ENCODE measurements at regions not wholly inside any gene's neighbourhood (a gene's known extent, or its start where the extent isn't known, plus 50 kb on each side); places are given as distances from the start of the nearest gene placed in this dataset.
"Not testable (repeated sequence)": the region's sequence is repeated elsewhere in the genome, so short reads cannot be mapped to it uniquely, and the experiment has no call there.

- DNase-seq (ENCODE audit: low spot score), result no peak
Observed at GRCh38 chr6:153984811-153985210, 54.2 kb upstream of the OPRM1 start.

- DNase-seq (ENCODE audit: low spot score), result no peak
Observed at GRCh38 chr6:153980171-153980570, 58.9 kb upstream of the OPRM1 start.

- not testable (repeated sequence) for DNase-seq (ENCODE audit: low spot score)
Observed at GRCh38 chr6:153978911-153979548, 60.0 kb upstream of the OPRM1 start.

GRCh38 chr6:153976921-153977693 lies 61.9 kb upstream of the OPRM1 start:
- no peak for DNase-seq (ENCODE audit: low spot score)

GRCh38 chr6:153966001-153966400 lies 73.0 kb upstream of the OPRM1 start:
- no peak for DNase-seq (ENCODE audit: low spot score)

- no peak for DNase-seq (ENCODE audit: low spot score)
Observed at GRCh38 chr6:153963352-153963751, 75.7 kb upstream of the OPRM1 start.

- DNase-seq (ENCODE audit: low spot score), result no peak
Observed at GRCh38 chr6:153962555-153962954, 76.5 kb upstream of the OPRM1 start.

- no peak for DNase-seq (ENCODE audit: low spot score)
Observed at GRCh38 chr6:153960741-153961140, 78.3 kb upstream of the OPRM1 start.

- DNase-seq (ENCODE audit: low spot score), result no peak
Observed at GRCh38 chr6:153960281-153960680, 78.8 kb upstream of the OPRM1 start.

- no peak for DNase-seq (ENCODE audit: low spot score)
Observed at GRCh38 chr6:153959276-153959675, 79.8 kb upstream of the OPRM1 start.

GRCh38 chr6:153958860-153959259 lies 80.2 kb upstream of the OPRM1 start:
- no peak for DNase-seq (ENCODE audit: low spot score)

GRCh38 chr6:153957394-153957793 lies 81.6 kb upstream of the OPRM1 start:
- DNase-seq (ENCODE audit: low spot score), result peak; percentile 2

- no peak for DNase-seq (ENCODE audit: low spot score)
Observed at GRCh38 chr6:153956808-153957207, 82.2 kb upstream of the OPRM1 start.

- DNase-seq (ENCODE audit: low spot score), result no peak
Observed at GRCh38 chr6:153949616-153950015, 89.4 kb upstream of the OPRM1 start.

GRCh38 chr6:153947808-153948447 lies 91.1 kb upstream of the OPRM1 start:
- peak; percentile 7 for DNase-seq (ENCODE audit: low spot score)

- DNase-seq (ENCODE audit: low spot score), result no peak
Observed at GRCh38 chr6:153944201-153944600, 94.8 kb upstream of the OPRM1 start.

GRCh38 chr6:153942361-153942760 lies 96.7 kb upstream of the OPRM1 start:
- DNase-seq (ENCODE audit: low spot score), result no peak

- DNase-seq (ENCODE audit: low spot score), result no peak
Observed at GRCh38 chr6:153941768-153942167, 97.3 kb upstream of the OPRM1 start.

GRCh38 chr6:153938876-153939275 lies 100.2 kb upstream of the OPRM1 start:
- DNase-seq (ENCODE audit: low spot score), result no peak

GRCh38 chr6:153931431-153931830 lies 107.6 kb upstream of the OPRM1 start:
- no peak for DNase-seq (ENCODE audit: low spot score)

- no peak for DNase-seq (ENCODE audit: low spot score)
Observed at GRCh38 chr6:153927867-153928266, 111.2 kb upstream of the OPRM1 start.

- DNase-seq (ENCODE audit: low spot score), result no peak
Observed at GRCh38 chr6:153898360-153899059, 140.5 kb upstream of the OPRM1 start.

GRCh38 chr6:153882411-153882810 lies 156.6 kb upstream of the OPRM1 start:
- DNase-seq (ENCODE audit: low spot score), result no peak

All from globus pallidus (tissue), 1 donor.